ENCODE measurements at regions not wholly inside any gene's neighbourhood (a gene's known extent, or its start where the extent isn't known, plus 50 kb on each side); places are given as distances from the start of the nearest gene placed in this dataset.

DNA sequence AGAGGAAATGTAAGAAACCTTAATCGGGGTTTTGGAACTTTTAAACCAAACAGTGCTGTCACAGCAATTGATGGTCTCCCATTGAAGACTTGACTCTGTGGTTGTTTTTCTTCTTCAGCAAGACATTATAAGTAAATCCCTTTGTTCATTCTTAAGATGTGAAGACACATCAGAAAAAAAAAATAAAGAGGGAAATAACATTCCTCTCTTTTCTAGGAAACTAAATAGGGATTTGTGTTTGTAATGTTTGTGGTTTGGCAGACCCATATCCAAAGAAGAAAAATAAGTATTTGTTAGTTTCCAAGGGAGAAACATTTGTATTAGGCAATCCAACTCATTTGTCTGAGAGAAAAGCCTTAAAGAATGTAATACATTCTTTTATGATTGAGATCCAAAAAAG, 359.9 kb downstream of the DSC3 start:
- no peak for TF ChIP-seq EZH2 (IDR thresholded peaks at IDR 0.05; ENCODE audit: low read depth, low read length, severe bottlenecking)
- TF ChIP-seq HDAC6 (IDR thresholded peaks at IDR 0.05; ENCODE audit: low read depth, low read length): no peak
- no peak for TF ChIP-seq JUN (IDR thresholded peaks at IDR 0.05; ENCODE audit: low read depth, low read length)
- TF ChIP-seq ZNF274 (IDR thresholded peaks at IDR 0.05; ENCODE audit: borderline replicate concordance, extremely low read depth, low read length): no peak
- TF ChIP-seq, protein P1, sequence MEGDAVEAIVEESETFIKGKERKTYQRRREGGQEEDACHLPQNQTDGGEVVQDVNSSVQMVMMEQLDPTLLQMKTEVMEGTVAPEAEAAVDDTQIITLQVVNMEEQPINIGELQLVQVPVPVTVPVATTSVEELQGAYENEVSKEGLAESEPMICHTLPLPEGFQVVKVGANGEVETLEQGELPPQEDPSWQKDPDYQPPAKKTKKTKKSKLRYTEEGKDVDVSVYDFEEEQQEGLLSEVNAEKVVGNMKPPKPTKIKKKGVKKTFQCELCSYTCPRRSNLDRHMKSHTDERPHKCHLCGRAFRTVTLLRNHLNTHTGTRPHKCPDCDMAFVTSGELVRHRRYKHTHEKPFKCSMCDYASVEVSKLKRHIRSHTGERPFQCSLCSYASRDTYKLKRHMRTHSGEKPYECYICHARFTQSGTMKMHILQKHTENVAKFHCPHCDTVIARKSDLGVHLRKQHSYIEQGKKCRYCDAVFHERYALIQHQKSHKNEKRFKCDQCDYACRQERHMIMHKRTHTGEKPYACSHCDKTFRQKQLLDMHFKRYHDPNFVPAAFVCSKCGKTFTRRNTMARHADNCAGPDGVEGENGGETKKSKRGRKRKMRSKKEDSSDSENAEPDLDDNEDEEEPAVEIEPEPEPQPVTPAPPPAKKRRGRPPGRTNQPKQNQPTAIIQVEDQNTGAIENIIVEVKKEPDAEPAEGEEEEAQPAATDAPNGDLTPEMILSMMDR (IDR thresholded peaks at IDR 0.05; ENCODE audit: control extremely low read depth in 1 of 3, insufficient read depth in 1 of 3, low read depth in 1 of 3, low read length in 3 of 3): no peak
